ENCODE measurements at regions not wholly inside any gene's neighbourhood (a gene's known extent, or its start where the extent isn't known, plus 50 kb on each side); places are given as distances from the start of the nearest gene placed in this dataset.

DNA sequence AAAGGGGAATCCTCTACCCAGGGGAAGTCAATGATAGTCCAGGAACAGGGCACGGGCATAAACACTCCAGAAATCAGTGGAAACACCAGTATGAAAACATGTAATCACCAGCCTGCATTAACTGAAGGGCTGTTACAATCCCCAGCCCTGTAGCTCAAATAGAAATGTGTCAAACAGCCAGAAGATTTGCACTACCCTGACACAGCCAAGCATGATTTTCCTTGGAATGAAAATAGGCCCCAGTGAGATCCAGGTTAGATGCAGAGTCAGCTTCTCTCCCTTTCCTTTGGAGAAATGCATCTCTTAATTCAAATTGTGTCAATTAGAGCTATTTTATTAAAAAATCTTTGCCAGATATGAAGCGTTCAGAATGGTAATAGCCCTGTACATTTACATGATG lies 158.1 kb downstream of the RPS29 start:
- TF ChIP-seq, protein P1, sequence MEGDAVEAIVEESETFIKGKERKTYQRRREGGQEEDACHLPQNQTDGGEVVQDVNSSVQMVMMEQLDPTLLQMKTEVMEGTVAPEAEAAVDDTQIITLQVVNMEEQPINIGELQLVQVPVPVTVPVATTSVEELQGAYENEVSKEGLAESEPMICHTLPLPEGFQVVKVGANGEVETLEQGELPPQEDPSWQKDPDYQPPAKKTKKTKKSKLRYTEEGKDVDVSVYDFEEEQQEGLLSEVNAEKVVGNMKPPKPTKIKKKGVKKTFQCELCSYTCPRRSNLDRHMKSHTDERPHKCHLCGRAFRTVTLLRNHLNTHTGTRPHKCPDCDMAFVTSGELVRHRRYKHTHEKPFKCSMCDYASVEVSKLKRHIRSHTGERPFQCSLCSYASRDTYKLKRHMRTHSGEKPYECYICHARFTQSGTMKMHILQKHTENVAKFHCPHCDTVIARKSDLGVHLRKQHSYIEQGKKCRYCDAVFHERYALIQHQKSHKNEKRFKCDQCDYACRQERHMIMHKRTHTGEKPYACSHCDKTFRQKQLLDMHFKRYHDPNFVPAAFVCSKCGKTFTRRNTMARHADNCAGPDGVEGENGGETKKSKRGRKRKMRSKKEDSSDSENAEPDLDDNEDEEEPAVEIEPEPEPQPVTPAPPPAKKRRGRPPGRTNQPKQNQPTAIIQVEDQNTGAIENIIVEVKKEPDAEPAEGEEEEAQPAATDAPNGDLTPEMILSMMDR (conservative IDR thresholded peaks at IDR 0.05; ENCODE audit: low read depth, low read length), result no peak
- no peak for TF ChIP-seq EZH2 (IDR thresholded peaks at IDR 0.05; ENCODE audit: borderline replicate concordance, low read depth, low read length, poor library complexity, severe bottlenecking)
